LHCN-M2 (cell line): ENCODE measurements at regions not wholly inside any gene's neighbourhood (a gene's known extent, or its start where the extent isn't known, plus 50 kb on each side); places are given as distances from the start of the nearest gene placed in this dataset.

Experiments used
- DNase-seq: peaks from one replicate; pipeline ENCODE4 v3.0.0-alpha.2; 2012; ENCODE audit warnings: low read depth

DNA sequence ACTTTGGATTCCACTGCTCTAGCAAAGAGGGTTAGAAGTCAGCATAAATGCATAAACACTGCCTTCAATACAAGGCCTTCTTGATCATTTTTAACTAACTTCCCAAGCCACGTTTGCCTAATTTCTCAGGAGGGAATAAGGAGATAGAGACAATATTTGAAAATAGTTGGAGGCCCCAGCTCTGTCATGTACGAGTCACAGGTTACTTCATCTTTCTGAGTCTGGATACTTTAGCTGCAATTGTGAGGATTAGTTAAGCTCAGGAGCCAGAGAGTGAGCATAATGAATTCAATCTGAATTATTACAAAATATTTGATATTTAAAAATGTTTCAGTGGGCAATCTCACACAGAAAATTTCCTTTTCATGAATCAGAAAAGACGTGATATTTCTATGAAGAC is 298.9 kb downstream of the SHOX2 start:
- peak; percentile 23 for DNase-seq

DNA sequence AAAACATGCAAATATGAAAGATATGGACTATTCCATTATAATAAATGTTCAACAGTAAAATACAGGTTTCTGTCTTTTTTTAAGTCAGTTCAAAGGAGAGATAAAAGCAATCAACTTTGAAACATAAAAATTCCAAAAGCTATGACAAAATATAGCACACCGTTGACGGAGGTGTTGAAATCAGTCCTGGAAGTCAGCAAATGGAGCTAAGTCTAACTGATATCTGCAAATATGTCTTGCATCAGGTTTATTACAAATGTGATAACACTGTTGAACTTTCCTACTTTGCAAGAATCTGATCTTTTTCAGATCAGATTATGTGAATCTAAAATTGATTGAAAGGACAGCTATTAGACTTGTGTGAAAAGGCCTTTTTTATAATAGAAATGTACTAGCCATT is 300.7 kb downstream of the SHOX2 start:
- DNase-seq: no peak

- DNase-seq: peak; percentile 78
Observed at GRCh38 chr3:157794771-157795170, 291.6 kb upstream of the VEPH1 start.

DNA sequence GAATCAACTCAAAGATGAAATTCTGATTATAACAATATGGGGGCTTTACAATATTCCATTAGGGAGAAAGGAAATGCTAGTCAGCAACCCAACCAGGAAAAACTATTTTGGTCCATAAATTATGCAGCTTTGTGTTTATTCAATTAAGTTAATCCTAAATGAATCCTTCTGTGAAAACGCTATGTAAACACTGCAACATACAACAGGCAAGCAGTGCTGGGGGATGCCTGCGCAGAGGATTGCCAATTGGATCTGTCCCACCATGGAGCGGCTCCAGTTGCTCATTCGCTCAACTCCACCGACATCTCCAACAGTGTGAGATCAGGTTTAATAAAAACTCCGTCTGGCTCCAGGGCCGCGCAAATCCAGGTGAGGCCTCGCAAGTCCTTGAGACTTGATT is 290.5 kb upstream of the VEPH1 start:
- DNase-seq: no peak

DNA sequence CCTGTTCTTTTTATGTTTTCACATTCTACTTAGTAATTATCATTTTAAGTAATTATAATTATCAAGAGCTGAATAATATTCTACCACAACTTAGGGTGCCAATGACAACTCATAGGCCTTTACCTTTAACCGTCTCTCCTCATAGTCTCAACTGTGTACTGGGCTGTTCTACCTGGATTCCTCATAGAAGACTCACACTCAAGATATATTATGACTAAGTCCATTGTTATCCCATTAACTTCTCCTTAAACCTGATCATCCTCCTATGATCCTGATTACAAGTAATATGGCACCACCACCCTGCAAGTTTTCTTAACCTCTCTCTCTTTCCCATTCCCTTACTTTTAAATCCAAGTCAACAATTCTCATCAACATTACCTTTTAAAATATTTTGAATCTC is 285.9 kb upstream of the VEPH1 start:
- DNase-seq: no peak

DNA sequence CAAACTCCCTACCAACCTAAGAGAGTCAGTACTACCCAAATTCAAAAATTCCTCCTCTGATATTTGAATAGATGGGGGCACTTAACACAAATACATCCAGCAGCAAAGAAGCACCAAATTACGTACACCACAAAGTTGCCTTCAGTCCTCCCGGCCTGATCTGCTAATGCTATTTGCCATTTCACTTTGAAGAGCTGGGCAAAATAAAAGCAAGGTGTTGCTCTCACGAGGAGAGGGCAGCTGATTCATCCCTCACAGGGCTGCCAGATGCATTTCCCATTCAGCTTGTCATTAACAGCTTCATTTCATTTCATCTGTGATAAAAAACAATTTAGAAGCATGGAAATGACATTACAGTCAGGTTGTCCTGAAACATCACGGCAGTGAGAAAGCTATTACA is 283.4 kb upstream of the VEPH1 start:
- peak; percentile 29 for DNase-seq

GRCh38 chr3:157786211-157786610 is 283.0 kb upstream of the VEPH1 start:
- DNase-seq: peak; percentile 74

DNA sequence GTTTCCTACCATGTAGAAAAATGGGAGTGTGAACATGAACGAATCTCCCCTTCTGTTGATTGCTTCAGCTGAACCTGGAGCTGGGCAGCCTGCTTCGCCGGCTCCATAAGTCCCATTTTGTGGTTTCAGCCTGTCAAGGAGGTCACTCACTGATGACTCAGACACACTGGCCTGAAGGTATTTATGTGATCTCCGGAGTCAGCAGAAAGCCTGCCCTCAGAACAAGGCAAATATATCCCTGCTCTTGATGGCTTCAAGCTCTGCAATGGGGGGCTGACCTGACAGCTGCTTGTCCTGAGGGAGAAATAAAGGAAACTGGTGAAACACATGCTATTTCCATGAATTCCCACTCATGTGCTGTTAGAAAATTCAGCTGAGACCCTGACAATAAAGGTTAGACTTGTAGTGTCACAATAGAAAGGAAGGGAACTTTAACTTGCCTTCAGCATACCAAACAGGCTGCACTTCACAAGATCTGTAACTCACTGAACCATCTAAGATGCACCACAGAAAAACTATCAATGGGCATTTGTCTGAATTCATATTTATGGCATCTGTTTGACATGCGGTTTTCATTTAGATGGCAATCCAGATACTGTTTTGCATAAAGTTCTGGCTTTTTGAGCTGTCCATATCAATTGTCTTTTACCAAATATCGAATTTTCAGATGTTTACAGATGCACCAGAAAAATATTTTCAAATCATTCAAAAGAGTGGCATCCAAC is 282.0 kb upstream of the VEPH1 start:
- peak; percentile 93 for DNase-seq

DNA sequence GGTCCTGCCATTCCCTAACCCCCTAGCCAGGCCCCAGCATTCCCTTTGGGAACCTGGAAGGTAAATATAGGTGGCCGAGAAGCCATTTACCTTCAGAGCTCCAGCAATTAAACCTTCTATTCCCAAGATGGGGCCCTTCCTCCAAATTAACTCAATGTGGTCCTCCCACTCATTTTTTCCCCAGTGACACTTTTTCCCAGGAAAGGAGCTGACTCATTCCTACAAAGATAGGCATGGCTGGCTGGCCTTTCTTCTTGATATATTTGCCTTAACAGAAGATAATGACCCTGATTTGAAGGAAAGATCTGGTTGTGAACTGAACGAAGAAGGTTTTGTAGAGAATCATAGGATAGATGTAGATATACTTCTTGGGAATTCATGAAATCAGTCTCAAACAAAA is 279.0 kb upstream of the VEPH1 start:
- peak; percentile 13 for DNase-seq

- DNase-seq: no peak
Observed at GRCh38 chr3:157776861-157777260, 273.6 kb upstream of the VEPH1 start.

GRCh38 chr3:157775446-157775845 is 272.2 kb upstream of the VEPH1 start:
- DNase-seq: no peak

GRCh38 chr3:157769378-157769777 is 266.2 kb upstream of the VEPH1 start:
- DNase-seq: no peak

- DNase-seq: no peak
Observed at GRCh38 chr3:157767607-157768006, 264.4 kb upstream of the VEPH1 start.

- DNase-seq: no peak
Observed at GRCh38 chr3:157763644-157764043, 260.4 kb upstream of the VEPH1 start.

GRCh38 chr3:157759311-157759710 is 256.1 kb upstream of the VEPH1 start:
- no peak for DNase-seq

- DNase-seq: no peak
Observed at GRCh38 chr3:157755233-157755632, 252.0 kb upstream of the VEPH1 start.

DNA sequence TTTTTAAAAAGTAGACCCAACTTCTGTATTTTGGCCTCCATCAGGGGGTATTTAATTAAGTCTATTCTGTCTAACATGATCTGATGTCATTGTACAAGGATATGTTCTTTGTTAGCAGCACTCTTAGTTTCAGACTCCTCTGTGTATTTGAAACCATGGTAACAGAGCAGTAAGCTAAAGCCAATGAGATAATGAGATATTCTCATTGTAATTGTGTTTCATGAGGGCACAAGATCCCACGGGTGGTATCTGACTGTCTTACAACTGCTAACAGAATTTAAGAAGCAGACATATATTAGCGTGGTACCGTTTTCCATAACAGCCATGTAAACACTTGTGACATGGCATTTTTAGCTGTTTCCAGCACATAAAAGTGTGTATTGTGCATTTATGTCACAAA is 251.2 kb upstream of the VEPH1 start:
- no peak for DNase-seq

- DNase-seq: no peak
Observed at GRCh38 chr3:157753787-157754136, 250.5 kb upstream of the VEPH1 start.

DNA sequence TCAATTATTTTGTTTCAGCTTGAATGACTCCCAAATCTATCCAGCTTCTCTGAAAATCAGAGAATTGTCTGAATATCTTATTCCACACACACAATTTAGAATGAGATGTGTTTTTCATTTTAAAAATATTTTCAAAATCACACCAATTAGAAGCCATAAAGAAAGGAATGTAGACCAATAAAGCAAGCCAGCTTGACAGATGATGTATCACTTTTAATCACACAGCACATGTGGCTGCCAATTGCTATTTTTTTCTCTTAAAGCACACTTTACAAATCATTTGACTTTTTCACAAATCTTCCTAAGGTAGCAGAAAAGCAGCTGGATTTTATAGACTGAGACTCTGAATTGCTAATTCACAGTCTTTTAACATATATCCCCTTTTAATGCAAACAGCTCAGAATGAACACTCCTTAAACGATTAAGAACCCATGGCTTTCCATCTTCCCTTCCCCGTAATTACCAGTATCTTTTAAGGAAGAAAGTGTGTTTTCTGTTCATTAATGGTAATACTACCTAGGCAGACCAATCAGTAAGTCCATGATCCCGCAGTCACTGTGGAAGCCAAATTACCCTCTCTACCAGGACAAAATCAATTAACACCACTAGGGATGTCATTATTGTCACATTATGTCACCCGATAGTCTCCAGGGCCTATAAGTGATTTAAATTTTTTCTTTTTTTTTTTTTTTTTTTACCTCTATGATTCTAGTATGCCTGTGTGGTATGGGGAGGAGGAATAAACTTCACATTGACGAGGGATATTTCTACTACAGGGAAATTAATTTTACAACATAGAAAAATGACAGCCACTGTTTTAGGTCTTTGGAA is 250.0 kb upstream of the VEPH1 start:
- no peak for DNase-seq

DNA sequence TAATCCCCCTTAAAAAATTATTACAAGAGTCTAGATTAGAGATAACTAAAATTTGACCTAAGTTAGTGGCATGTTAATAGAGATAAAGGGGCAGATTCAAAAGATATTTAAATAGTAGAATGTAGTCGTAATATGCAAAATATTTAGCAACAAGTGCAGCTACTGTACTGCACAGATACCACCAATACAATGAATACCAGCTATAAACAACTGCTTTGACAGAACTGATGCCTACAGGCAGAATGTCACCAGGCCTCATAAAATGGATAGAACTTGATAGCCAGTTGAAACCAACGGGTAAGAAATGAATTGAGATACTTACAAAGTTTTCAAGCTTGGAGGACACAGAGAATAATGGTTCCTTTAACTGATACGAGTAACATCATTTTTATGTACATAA is 249.3 kb upstream of the VEPH1 start:
- no peak for DNase-seq

DNA sequence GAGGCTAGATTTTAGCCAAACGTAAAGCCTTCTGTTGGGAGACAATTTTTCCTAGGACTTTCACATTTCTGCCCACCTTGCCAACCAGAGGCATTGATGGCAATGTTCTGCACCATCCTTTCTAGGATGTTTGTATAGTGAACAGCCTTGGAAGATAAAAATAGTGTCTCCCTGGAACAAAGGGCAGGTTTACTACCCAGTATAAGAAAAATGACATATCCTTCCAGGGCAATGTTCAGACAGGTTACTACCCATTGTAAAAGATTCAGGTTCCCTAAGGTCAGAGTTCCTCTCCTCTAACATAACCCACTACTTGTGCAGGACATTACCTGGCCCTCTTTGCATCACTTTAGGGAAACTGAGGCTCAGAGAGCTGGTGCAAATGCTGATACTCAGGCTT is 248.2 kb upstream of the VEPH1 start:
- no peak for DNase-seq

GRCh38 chr3:157746391-157746790 is 243.2 kb upstream of the VEPH1 start:
- no peak for DNase-seq

DNA sequence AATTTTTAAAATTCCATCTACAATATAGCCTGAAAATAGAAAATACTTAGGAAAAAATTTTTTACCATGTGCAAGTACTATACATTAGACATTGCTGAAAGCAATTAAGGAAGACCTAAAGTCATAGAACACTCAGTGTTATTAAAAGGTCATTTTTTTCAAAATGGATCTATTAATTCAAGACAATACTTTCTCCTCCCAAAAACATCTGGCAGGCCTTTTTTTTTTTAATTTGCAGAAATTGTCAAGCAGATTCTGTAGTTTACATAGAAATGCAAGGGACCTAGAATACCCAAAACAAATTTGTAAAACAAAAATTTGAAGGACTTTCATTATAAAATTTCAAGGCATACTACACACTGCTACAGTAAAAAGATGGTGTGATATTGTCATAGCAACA is 238.4 kb upstream of the VEPH1 start:
- DNase-seq: no peak
